Panc1 (cell line): ENCODE measurements at regions not wholly inside any gene's neighbourhood (a gene's known extent, or its start where the extent isn't known, plus 50 kb on each side); places are given as distances from the start of the nearest gene placed in this dataset.

Source experiments
- ATAC-seq: fragments of 200-7000 bp; cut with Tn5 transposase; 2 replicates; pipeline ENCODE4 v1.9.1; 2020; ENCODE audit warnings: mild to moderate bottlenecking, moderate library complexity
- BruUV-seq: library from RNA; stranded (reverse); fragments of 400-500 nt; replicated peaks from 2 replicates; lab custom pipeline; 2021; lab: Mats Ljungman, UMichigan
- CTCF ChIA-PET: fragments of 300-600 bp; sonication (Branson Sonifier 250); formaldehyde crosslinking; loops from one replicate; lab custom pipeline; 2022; ENCODE audit warnings: antibody characterized with exemption; lab: Charles Lee
- POLR2A ChIA-PET: fragments of 300-600 bp; sonication (Branson Sonifier 250); formaldehyde crosslinking; loops from one replicate; lab custom pipeline; 2022; ENCODE audit warnings: antibody characterized with exemption; lab: Charles Lee
- DNase-seq: peaks from one replicate; pipeline ENCODE4 v3.0.0-alpha.2; 2010; ENCODE audit warnings: low read depth, low spot score
- H3K27ac ChIP-seq: 2 replicates; pipeline ENCODE4 v1.5.1; 2011; ENCODE audit warnings: mild to moderate bottlenecking, low read length, inconsistent platforms
- H3K27me3 ChIP-seq: fragments of 200-500 bp; sonication (Bioruptor generic); 2 replicates; pipeline ENCODE4 v1.6.0; 2014; ENCODE audit warnings: low read length, inconsistent platforms; ENCODE audit not compliant: control insufficient read depth, insufficient read depth
- H3K36me3 ChIP-seq: fragments of 200-500 bp; sonication (Bioruptor generic); 2 replicates; pipeline ENCODE4 v1.5.1; 2014; ENCODE audit warnings: inconsistent platforms, mild to moderate bottlenecking, low read length, moderate library complexity; ENCODE audit not compliant: control insufficient read depth, insufficient read depth
- H3K4me1 ChIP-seq: 2 replicates; pipeline ENCODE4 v1.5.1; 2011; ENCODE audit warnings: inconsistent platforms, mild to moderate bottlenecking, low read length, moderate library complexity; ENCODE audit not compliant: control insufficient read depth, insufficient read depth
- H3K4me3 ChIP-seq, 2 experiments: 2 replicates each; pipeline ENCODE4 v1.5.1; 2011 to 2012; ENCODE audit warnings: low read depth in 2 of 2, low read length in 2 of 2, mild to moderate bottlenecking in 2 of 2, inconsistent platforms in 1 of 2, moderate library complexity in 1 of 2
- H3K9me3 ChIP-seq: fragments of 200-500 bp; sonication (Bioruptor generic); 2 replicates; pipeline ENCODE4 v1.5.1; 2014; ENCODE audit warnings: low read depth, mild to moderate bottlenecking, inconsistent platforms, low read length, moderate library complexity; ENCODE audit not compliant: control insufficient read depth, insufficient read depth
- POLR2AphosphoS5 ChIP-seq: IDR thresholded peaks from 2 replicates; pipeline ENCODE4 v1.6.1; 2012; ENCODE audit warnings: mild to moderate bottlenecking, low read depth, low read length, moderate library complexity
- SIN3A ChIP-seq: IDR thresholded peaks from 2 replicates; pipeline ENCODE4 v1.6.1; 2012; ENCODE audit warnings: low read depth, mild to moderate bottlenecking, low read length, moderate library complexity, borderline replicate concordance; ENCODE audit not compliant: insufficient read depth
- TCF7L2 ChIP-seq: IDR thresholded peaks from 2 replicates; pipeline ENCODE4 v1.6.1; 2011; ENCODE audit warnings: mild to moderate bottlenecking, low read depth, low read length, inconsistent platforms
- in situ Hi-C: cut with HindIII; loops from 2 replicates; pipeline ENCODE4 v1.10.0; 2016; ENCODE audit warnings: low sequenced_read_pairs, low pct_unique_long_range_greater_than_20kb
- intact Hi-C: fragments of 100-400 bp; cut with micrococcal nuclease; formaldehyde crosslinking; loops from one replicate; pipeline ENCODE4 v1.10.0; 2022; ENCODE audit not compliant: unreplicated experiment
- TF ChIP-seq, protein P1 (sequence below), 2 experiments: IDR thresholded peaks; 2 replicates each; pipeline ENCODE4 v1.6.1; 2011 to 2012; ENCODE audit warnings: low read depth in 2 of 2, control low read depth in 1 of 2, low read length in 1 of 2, mild to moderate bottlenecking in 1 of 2, moderate library complexity in 1 of 2; ENCODE audit not compliant: insufficient read depth in 1 of 2
- TF ChIP-seq, protein P2 (sequence below): fragments of 450-650 bp; IDR thresholded peaks from 2 replicates; pipeline ENCODE4 v1.5.1; 2017; ENCODE audit warnings: mild to moderate bottlenecking

DNA sequence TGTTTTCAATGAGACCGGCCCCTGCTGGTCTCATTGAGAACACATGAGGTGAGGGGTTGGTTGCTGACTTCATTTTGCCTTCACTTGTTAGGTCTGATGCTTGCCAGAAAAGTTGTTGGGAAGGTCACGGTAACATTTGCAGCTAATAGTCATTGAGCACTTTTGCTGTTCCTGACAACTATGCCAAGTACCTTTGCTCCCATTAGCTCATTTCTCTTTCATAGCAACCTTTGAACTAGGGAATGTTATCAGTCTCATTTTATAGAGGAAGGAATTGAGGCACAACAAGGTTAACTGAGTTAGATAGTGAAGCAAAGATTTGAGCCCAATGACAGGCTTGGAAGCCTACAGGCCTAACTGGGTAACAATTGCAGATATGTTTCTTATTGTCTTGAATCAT is 195.4 kb upstream of the LARGE1 start:
- no peaks in the 10 kb centered on the region; the same call in 1 of the 2 replicates for H3K9me3 ChIP-seq
- ATAC-seq (no peak), DNase-seq (no peak)
- no peak overlapping the region for H3K27ac ChIP-seq
- no peaks in the 10 kb centered on the region for H3K27me3 ChIP-seq
- TF ChIP-seq SIN3A, result no peak
- TF ChIP-seq, protein P1, sequence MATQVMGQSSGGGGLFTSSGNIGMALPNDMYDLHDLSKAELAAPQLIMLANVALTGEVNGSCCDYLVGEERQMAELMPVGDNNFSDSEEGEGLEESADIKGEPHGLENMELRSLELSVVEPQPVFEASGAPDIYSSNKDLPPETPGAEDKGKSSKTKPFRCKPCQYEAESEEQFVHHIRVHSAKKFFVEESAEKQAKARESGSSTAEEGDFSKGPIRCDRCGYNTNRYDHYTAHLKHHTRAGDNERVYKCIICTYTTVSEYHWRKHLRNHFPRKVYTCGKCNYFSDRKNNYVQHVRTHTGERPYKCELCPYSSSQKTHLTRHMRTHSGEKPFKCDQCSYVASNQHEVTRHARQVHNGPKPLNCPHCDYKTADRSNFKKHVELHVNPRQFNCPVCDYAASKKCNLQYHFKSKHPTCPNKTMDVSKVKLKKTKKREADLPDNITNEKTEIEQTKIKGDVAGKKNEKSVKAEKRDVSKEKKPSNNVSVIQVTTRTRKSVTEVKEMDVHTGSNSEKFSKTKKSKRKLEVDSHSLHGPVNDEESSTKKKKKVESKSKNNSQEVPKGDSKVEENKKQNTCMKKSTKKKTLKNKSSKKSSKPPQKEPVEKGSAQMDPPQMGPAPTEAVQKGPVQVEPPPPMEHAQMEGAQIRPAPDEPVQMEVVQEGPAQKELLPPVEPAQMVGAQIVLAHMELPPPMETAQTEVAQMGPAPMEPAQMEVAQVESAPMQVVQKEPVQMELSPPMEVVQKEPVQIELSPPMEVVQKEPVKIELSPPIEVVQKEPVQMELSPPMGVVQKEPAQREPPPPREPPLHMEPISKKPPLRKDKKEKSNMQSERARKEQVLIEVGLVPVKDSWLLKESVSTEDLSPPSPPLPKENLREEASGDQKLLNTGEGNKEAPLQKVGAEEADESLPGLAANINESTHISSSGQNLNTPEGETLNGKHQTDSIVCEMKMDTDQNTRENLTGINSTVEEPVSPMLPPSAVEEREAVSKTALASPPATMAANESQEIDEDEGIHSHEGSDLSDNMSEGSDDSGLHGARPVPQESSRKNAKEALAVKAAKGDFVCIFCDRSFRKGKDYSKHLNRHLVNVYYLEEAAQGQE (IDR thresholded peaks at IDR 0.05; ENCODE audit: insufficient read depth in 1 of 2, low read depth in 2 of 2, low read length in 1 of 2), result no peak
- no peak for TF ChIP-seq TCF7L2
- no peak for TF ChIP-seq POLR2AphosphoS5
- TF ChIP-seq, protein P2, sequence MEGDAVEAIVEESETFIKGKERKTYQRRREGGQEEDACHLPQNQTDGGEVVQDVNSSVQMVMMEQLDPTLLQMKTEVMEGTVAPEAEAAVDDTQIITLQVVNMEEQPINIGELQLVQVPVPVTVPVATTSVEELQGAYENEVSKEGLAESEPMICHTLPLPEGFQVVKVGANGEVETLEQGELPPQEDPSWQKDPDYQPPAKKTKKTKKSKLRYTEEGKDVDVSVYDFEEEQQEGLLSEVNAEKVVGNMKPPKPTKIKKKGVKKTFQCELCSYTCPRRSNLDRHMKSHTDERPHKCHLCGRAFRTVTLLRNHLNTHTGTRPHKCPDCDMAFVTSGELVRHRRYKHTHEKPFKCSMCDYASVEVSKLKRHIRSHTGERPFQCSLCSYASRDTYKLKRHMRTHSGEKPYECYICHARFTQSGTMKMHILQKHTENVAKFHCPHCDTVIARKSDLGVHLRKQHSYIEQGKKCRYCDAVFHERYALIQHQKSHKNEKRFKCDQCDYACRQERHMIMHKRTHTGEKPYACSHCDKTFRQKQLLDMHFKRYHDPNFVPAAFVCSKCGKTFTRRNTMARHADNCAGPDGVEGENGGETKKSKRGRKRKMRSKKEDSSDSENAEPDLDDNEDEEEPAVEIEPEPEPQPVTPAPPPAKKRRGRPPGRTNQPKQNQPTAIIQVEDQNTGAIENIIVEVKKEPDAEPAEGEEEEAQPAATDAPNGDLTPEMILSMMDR, result no peak
- POLR2A ChIA-PET, result no interaction called here
- BruUV-seq, result no TSS peak
- H3K36me3 ChIP-seq, result no peaks in the 10 kb centered on the region
- CTCF ChIA-PET, result no interaction called here
- intact Hi-C loops, result no loop called here
- H3K4me1 ChIP-seq, result no peaks in the 10 kb centered on the region
- H3K4me3 ChIP-seq, result no peak overlapping the region
- in situ Hi-C loops, result no loop called here

DNA sequence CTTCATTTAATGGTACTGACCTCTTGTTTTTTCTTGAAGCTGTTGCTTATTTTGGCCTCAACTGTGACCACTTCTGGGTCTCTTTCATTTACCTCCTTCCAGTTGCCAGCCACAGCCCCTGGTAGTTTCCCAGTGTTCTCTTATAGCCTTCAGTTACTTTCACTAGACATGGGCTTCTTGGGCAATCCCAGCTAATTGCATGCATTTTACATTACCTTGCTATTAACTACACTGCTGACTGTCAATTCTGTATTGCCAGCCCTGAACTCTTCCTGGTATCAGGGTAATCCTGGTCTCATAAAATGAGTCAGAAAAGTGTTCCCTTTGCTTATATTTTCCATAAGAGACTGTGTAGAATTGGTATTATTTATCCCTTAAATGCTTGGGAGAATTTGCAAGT is 195.8 kb upstream of the LARGE1 start:
- no peak overlapping the region for H3K27ac ChIP-seq
- POLR2A ChIA-PET, result no interaction called here
- no peaks in the 10 kb centered on the region for H3K36me3 ChIP-seq
- TF ChIP-seq POLR2AphosphoS5, result no peak
- TF ChIP-seq, protein P2, result no peak
- TF ChIP-seq TCF7L2, result no peak
- TF ChIP-seq, protein P1 (IDR thresholded peaks at IDR 0.05; ENCODE audit: insufficient read depth in 1 of 2, low read depth in 2 of 2, low read length in 1 of 2), result no peak
- TF ChIP-seq SIN3A, result no peak
- DNase-seq (no peak), ATAC-seq (no peak)
- H3K27me3 ChIP-seq, result no peaks in the 10 kb centered on the region
- intact Hi-C loops, result no loop called here
- BruUV-seq, result no TSS peak
- no peak overlapping the region for H3K4me3 ChIP-seq
- CTCF ChIA-PET, result no interaction called here
- H3K9me3 ChIP-seq, result no peaks in the 10 kb centered on the region; the same call in 1 of the 2 replicates
- H3K4me1 ChIP-seq, result no peaks in the 10 kb centered on the region
- in situ Hi-C loops, result no loop called here
